Cerebellar cortex (tissue), 1 donor: ENCODE measurements at regions not wholly inside any gene's neighbourhood (a gene's known extent, or its start where the extent isn't known, plus 50 kb on each side); places are given as distances from the start of the nearest gene placed in this dataset.

Source experiments
- DNase-seq: peaks from one replicate; pipeline ENCODE4 v3.0.0-alpha.2; 2015; ENCODE audit warnings: low spot score

GRCh38 chr9:16157651-16158050 is 604.8 kb downstream of the CCDC171 start:
- no peak for DNase-seq

GRCh38 chr9:16158093-16158492 is 605.2 kb downstream of the CCDC171 start:
- DNase-seq: no peak

- DNase-seq: no peak
These were observed 608.6 kb downstream of the CCDC171 start for GRCh38 chr9:16161483-16161882.

GRCh38 chr9:16170119-16170518 is 617.3 kb downstream of the CCDC171 start:
- DNase-seq: no peak

- DNase-seq: no peak
These were observed 619.1 kb downstream of the CCDC171 start for GRCh38 chr9:16171911-16172310.

DNA sequence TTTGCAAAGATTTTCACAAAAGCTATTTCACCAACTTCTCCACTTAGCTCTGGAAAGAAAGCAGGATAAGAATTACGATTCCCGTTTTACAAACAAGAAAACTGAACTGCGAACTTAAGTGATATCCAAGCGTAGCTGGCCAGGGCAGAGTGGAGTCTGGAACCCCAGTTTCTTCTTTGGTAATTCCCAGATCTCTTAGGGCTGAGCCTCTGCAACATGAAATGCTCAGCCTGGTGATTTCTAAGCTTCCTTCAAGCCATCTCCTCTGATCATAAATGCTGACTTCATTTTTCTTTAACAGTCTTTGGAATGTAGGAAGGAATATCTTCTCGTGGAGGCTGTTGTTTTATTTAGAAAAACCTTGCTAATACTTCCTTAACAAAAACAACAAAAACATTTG is 620.0 kb downstream of the CCDC171 start:
- no peak for DNase-seq

GRCh38 chr9:16174915-16175314 is 622.1 kb downstream of the CCDC171 start:
- no peak for DNase-seq

DNA sequence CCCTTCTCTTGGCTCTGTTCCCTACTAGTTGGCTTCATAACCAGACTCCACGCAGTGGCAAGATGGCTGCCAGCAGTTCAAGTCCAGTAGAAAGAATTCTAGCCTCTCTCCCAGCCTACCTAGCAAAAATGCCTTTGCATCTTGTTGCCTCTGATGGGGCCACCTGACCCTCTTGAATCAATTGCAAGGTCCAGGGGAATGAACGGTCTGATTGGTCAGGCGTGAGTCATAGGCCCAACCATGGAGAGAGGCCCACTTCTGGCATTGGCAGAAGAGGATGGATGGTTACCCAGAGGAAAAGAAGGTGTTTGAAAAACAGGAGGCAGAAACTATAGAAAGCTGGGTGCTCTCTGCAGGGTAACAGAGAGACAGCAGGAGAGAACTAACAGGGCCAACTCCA is 622.6 kb downstream of the CCDC171 start:
- DNase-seq: no peak

- no peak for DNase-seq
These were observed 625.5 kb downstream of the CCDC171 start for GRCh38 chr9:16178294-16178693.

DNA sequence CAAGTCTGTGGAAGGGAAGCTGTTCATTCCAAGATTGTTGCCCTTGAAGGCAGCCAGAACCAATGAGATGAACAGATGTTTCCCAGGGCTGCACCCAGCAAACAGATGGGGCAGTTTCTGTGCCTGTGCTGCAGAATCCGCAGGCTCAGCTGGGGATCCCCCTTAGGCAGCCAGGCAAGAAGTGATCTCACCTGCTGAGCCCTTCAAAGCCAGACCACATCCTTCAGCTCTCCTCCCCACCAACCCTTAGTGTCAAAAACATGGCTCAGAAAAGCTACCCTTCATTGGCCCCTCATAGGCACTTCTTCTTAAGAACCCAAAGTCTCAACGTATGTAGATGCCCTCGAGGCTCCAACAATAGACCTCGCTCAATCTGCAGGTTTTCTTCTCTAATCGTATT is 626.7 kb downstream of the CCDC171 start:
- DNase-seq: no peak

DNA sequence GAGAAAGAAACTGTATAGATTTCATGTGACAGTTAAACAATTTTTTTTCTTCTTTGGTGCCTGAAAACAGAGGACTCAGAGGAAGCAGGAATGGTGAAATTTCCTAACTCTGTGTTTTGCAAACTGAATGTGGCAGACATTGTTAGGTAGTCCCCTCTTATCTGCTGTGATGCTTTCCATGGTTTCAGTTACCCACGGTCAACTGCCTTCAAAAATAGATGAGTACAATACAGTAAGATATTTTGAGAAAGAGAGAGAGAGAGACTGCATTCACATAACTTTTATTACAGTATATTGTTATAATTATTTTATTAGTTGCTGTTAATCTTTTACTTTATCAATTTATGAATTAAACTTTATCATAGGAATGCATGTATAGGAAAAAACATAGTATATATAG is 627.2 kb downstream of the CCDC171 start:
- DNase-seq: no peak

GRCh38 chr9:16180546-16180945 is 627.7 kb downstream of the CCDC171 start:
- no peak for DNase-seq

GRCh38 chr9:16181539-16181938 is 628.7 kb downstream of the CCDC171 start:
- DNase-seq: no peak

DNA sequence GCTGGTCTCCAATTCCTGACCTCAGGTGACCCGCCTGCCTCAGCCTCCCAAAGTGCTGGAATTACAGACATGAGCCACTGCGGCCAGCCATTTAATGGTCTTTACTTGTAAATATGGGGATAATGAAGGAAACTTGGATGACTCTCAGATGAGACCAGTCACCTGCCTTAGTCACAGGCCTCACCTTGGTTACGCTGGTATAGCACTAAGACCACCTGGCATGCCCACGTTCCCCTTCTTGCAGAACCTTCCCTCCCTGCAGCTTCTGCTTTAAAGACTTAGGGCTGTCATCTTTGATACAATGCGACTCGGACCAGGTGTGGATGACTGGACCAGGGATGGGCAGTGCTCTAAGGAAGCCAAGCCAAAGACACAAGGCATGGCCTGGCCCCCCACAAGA is 629.9 kb downstream of the CCDC171 start:
- no peak for DNase-seq

DNA sequence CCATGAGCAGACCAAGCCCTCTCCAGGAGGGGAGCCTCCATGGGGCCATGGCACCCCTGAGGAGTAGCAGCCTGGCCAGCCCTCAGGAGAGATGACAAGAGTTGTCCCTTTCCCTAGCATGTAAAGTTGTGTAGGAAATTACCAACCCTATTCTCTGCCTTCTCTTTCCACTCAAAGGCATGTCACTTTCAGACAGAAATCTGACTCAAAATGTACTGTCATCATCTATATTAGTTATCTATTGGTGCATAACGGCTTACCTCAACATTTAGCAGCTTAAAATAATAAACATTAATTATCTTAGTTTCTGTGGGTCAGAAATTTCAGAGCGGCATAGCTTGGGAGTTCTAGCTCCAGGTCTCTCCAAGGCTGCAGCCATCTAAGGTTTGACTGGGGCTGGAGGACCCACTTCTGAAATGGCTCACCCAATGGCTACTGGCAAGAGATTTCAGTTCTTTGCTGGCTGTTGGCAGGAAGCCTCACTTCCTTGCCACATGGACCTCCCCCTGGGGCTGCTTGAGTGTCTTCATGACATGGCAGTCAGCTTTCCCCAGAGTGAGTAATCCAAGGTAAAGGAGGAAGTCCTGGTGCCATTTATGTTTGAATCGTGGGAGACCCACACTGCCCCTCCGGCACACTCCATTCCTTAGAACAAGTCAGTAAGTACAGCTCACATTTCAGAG is 632.3 kb downstream of the CCDC171 start:
- DNase-seq: no peak

- DNase-seq: no peak
These were observed 638.3 kb downstream of the CCDC171 start for GRCh38 chr9:16191191-16191590.

GRCh38 chr9:16191691-16192402 is 639.0 kb downstream of the CCDC171 start:
- peak; percentile 48 for DNase-seq

DNA sequence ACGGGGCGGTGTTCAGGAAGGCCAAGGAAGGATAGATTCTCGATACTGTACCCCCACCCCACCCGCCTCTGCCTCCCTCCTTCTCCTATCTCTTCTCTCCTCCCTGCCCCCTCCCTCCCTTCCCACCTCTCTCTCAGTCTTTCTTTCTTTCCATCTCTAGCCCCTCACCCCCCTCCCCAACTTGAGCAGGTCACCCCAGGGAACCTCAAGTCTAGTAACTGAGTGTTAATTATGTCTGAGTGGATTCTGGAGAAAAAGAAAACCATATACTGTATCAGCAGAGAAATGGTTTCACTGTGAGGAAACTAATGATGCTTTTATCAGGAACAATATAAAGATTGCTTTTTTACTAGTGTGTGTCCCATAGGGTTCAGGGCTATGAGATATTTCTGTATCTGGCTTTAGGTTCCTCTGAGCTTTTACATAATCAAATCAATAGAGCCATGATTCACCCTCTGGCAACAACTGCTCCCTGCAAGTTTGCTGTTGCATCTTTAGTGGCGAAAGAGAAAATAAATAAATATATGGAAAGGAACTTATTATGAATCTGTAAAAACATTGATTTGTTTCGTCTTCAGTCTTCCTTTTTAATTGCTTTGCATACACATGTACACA is 639.7 kb downstream of the CCDC171 start:
- no peak for DNase-seq

DNA sequence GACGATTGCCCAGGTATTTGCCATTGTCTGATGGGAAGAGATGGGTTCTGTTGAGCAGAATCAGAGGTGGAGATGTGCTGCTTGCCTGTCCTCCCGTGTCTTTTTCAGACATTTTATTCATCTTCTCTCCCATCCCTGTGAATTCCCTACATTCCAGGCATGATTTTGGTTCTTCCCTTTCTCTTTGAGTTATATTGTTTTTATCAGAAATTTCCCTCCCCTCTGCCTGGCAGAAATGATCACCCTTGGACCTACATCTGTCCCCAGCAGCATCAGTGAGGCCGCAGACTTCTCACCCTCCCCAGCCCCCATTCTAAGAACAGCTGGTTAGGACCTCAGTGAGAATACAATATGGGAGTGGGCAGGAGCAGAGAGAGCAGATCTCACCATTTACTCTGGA is 640.2 kb downstream of the CCDC171 start:
- no peak for DNase-seq

DNA sequence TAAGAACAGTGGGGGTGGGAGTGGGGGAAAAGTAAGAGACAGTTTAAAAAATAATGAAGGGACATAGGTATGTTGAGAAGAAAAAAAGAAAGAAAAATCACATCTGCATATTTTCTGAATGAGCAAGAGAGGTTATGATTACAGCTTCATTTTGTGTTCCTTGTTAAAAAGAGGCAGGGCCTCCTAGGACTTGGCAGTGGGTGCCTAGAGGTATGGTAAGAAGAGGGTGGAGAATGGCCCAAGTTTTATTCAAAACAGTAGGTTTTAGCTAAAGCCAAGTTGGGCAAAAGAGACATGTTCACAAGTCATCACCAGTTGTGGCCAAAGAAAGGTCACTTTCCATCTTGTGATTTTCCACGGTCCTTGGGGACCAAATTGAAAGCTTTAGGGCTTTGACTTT is 643.4 kb downstream of the CCDC171 start:
- DNase-seq: no peak

- no peak for DNase-seq
These were observed 644.9 kb downstream of the CCDC171 start for GRCh38 chr9:16197578-16198370.

DNA sequence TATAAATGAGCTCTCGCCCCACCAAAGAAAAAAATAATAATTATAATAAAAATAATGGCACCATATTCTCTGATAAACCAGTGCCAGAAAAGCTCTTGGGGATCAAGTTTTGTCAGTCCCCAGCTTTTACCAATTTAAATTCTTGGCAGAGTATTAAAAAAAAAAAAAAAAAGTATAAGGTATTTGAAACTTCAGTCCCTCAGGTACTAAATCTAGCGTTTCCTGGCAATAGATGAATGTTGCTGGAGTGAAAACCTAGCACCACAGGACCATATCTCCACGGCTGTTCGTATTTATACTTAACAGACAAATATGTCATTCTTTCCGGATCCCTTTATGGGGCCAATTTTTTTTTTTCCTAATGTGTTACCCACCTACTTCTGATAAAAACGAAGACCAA is 646.2 kb downstream of the CCDC171 start:
- no peak for DNase-seq

DNA sequence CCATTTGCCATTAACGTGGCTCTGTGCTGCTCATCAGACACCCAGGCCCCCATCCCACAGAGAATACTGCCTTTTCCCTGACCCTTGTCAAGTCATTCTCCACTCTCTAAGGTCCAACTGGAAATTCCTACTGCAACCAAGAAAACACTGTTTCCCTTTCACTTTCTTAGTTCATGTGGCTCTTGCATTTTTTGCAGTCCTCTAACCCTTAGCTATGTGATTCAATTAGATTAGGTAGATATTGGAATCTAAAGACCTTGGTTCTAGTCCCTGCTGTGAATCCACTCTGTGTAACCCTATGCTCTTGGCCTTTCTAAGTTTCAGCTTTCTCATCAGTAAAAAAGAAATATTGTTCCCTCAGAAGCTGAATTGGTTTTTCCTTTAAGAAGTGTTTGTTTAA is 649.4 kb downstream of the CCDC171 start:
- no peak for DNase-seq
